WTC11 (cell line): ENCODE measurements at regions not wholly inside any gene's neighbourhood (a gene's known extent, or its start where the extent isn't known, plus 50 kb on each side); places are given as distances from the start of the nearest gene placed in this dataset.

ENCODE experiments used
- ATAC-seq: fragments of 200-7000 bp; cut with Tn5 transposase; 2 replicates; pipeline ENCODE4 v1.10.0; 2021; ENCODE audit warnings: mild to moderate bottlenecking, moderate library complexity
- CTCF ChIA-PET: fragments of 300-600 bp; sonication (Branson Sonifier 250); formaldehyde crosslinking; loops from one replicate; lab custom pipeline; 2021; ENCODE audit warnings: antibody characterized with exemption; lab: Charles Lee
- POLR2A ChIA-PET: fragments of 350-600 bp; sonication (Branson Sonifier 250); formaldehyde crosslinking; loops from one replicate; lab custom pipeline; 2021; ENCODE audit warnings: antibody characterized with exemption; lab: Charles Lee
- DNase-seq: peaks from one replicate; pipeline ENCODE4 v3.0.0; 2021; ENCODE audit warnings: low spot score
- H3K27ac Mint-ChIP-seq: 2 replicates; pipeline ENCODE4 v1.8.0; 2021; ENCODE audit warnings: mixed read lengths
- H3K27me3 Mint-ChIP-seq: 2 replicates; pipeline ENCODE4 v1.8.0; 2021; ENCODE audit warnings: low read depth, mild to moderate bottlenecking, moderate library complexity, mixed read lengths
- H3K36me3 Mint-ChIP-seq: 2 replicates; pipeline ENCODE4 v1.8.0; 2021; ENCODE audit warnings: mixed read lengths
- H3K4me1 Mint-ChIP-seq: 2 replicates; pipeline ENCODE4 v1.8.0; 2022; ENCODE audit warnings: mixed read lengths
- H3K4me3 Mint-ChIP-seq: 2 replicates; pipeline ENCODE4 v1.8.0; 2021; ENCODE audit warnings: mild to moderate bottlenecking, moderate library complexity, mixed read lengths
- H3K9me3 Mint-ChIP-seq: 2 replicates; pipeline ENCODE4 v1.8.0; 2021; ENCODE audit warnings: mixed read lengths
- CBFB ChIP-seq: sonication (generic); formaldehyde crosslinking; IDR thresholded peaks from 2 replicates; pipeline ENCODE4 v1.8.1; 2022; ENCODE audit warnings: mild to moderate bottlenecking, low read depth, missing genetic modification reagents
- CDX4 ChIP-seq: fragments of 250-450 bp; sonication (Bioruptor Pico); IDR thresholded peaks from 2 replicates; pipeline ENCODE4 v1.9.0; 2021; ENCODE audit warnings: moderate library complexity, mild to moderate bottlenecking, inconsistent platforms, borderline replicate concordance
- EMX1 ChIP-seq: fragments of 250-450 bp; sonication (Bioruptor Pico); IDR thresholded peaks from 2 replicates; pipeline ENCODE4 v1.8.0; 2021; ENCODE audit warnings: mild to moderate bottlenecking
- ESRRA ChIP-seq: sonication (generic); formaldehyde crosslinking; IDR thresholded peaks from 2 replicates; pipeline ENCODE4 v1.8.1; 2022; ENCODE audit warnings: mild to moderate bottlenecking, missing genetic modification reagents, borderline replicate concordance
- FOXK1 ChIP-seq: sonication (generic); formaldehyde crosslinking; IDR thresholded peaks from 2 replicates; pipeline ENCODE4 v1.8.0; 2022; ENCODE audit warnings: mild to moderate bottlenecking, moderate library complexity, missing genetic modification reagents
- FOXP1 ChIP-seq: sonication (generic); formaldehyde crosslinking; IDR thresholded peaks from 2 replicates; pipeline ENCODE4 v1.8.0; 2022; ENCODE audit warnings: missing genetic modification reagents, mild to moderate bottlenecking, moderate library complexity, borderline replicate concordance
- MAX ChIP-seq: sonication (generic); formaldehyde crosslinking; IDR thresholded peaks from 2 replicates; pipeline ENCODE4 v1.8.0; 2022; ENCODE audit warnings: mild to moderate bottlenecking, missing genetic modification reagents
- MLX ChIP-seq: sonication (generic); formaldehyde crosslinking; IDR thresholded peaks from 2 replicates; pipeline ENCODE4 v1.8.1; 2023; ENCODE audit warnings: mild to moderate bottlenecking, missing genetic modification reagents, moderate library complexity
- MXD4 ChIP-seq: fragments of 250-450 bp; sonication (Bioruptor Pico); IDR thresholded peaks from 2 replicates; pipeline ENCODE4 v1.8.0; 2021; ENCODE audit warnings: mild to moderate bottlenecking, moderate library complexity, borderline replicate concordance
- NFYB ChIP-seq: sonication (generic); formaldehyde crosslinking; conservative IDR thresholded peaks from 2 replicates; pipeline ENCODE4 v1.8.0; 2022; ENCODE audit warnings: low read depth, missing genetic modification reagents
- PRDM15 ChIP-seq: sonication (generic); formaldehyde crosslinking; IDR thresholded peaks from 2 replicates; pipeline ENCODE4 v1.8.0; 2022; ENCODE audit warnings: missing genetic modification reagents
- PRRX2 ChIP-seq: fragments of 250-450 bp; sonication (Bioruptor Pico); IDR thresholded peaks from 2 replicates; pipeline ENCODE4 v1.8.0; 2021; ENCODE audit warnings: mild to moderate bottlenecking
- RORB ChIP-seq: fragments of 250-450 bp; sonication (Bioruptor Pico); IDR thresholded peaks from 2 replicates; pipeline ENCODE4 v1.9.0; 2021; ENCODE audit warnings: mild to moderate bottlenecking
- SMAD4 ChIP-seq: sonication (generic); formaldehyde crosslinking; IDR thresholded peaks from 2 replicates; pipeline ENCODE4 v1.8.0; 2022; ENCODE audit warnings: mild to moderate bottlenecking, missing genetic modification reagents
- TCF7 ChIP-seq: sonication (generic); formaldehyde crosslinking; IDR thresholded peaks from 2 replicates; pipeline ENCODE4 v1.8.0; 2022; ENCODE audit warnings: mild to moderate bottlenecking, low read depth, missing genetic modification reagents, moderate library complexity
- TEAD1 ChIP-seq: sonication (generic); formaldehyde crosslinking; IDR thresholded peaks from 2 replicates; pipeline ENCODE4 v1.8.0; 2022; ENCODE audit warnings: mild to moderate bottlenecking, missing genetic modification reagents
- ZBTB21 ChIP-seq: sonication (generic); formaldehyde crosslinking; IDR thresholded peaks from 2 replicates; pipeline ENCODE4 v1.8.1; 2023; ENCODE audit warnings: mild to moderate bottlenecking, missing genetic modification reagents, borderline replicate concordance
- ZNF121 ChIP-seq: sonication (generic); formaldehyde crosslinking; IDR thresholded peaks from 2 replicates; pipeline ENCODE4 v1.8.0; 2023; ENCODE audit warnings: missing genetic modification reagents
- ZNF317 ChIP-seq: sonication (generic); formaldehyde crosslinking; IDR thresholded peaks from 2 replicates; pipeline ENCODE4 v1.8.1; 2023; ENCODE audit warnings: low read depth, mild to moderate bottlenecking, moderate library complexity, missing genetic modification reagents, borderline replicate concordance
- ZNF416 ChIP-seq: fragments of 250-450 bp; sonication (Bioruptor Pico); IDR thresholded peaks from 2 replicates; pipeline ENCODE4 v1.9.0; 2021; ENCODE audit warnings: mild to moderate bottlenecking, inconsistent platforms
- ZNF532 ChIP-seq: fragments of 250-450 bp; sonication (Bioruptor Pico); IDR thresholded peaks from 2 replicates; pipeline ENCODE4 v1.9.0; 2021; ENCODE audit warnings: mild to moderate bottlenecking, borderline replicate concordance
- ZNF671 ChIP-seq: fragments of 250-450 bp; sonication (Bioruptor Pico); IDR thresholded peaks from 2 replicates; pipeline ENCODE4 v1.8.0; 2021; ENCODE audit warnings: mild to moderate bottlenecking

- TF ChIP-seq EMX1 (CRISPR knock-in tag) (no peak), ZNF416 (CRISPR knock-in tag) (no peak), PRRX2 (CRISPR knock-in tag) (no peak), ESRRA (CRISPR knock-in tag) (no peak), TCF7 (CRISPR knock-in tag) (no peak), MAX (CRISPR knock-in tag) (no peak)
- TF ChIP-seq, all 79 proteins: peak for 0
- Mint-ChIP-seq H3K27me3 (no peaks in the 10 kb centered on the region), H3K36me3 (no peaks in the 10 kb centered on the region), H3K4me3 (no peak overlapping the region), H3K27ac (no peak overlapping the region), H3K4me1 (no peaks in the 10 kb centered on the region), H3K9me3 (peaks cover 16% of the 10 kb centered on the region)
- DNase-seq (no peak), ATAC-seq (no peak)
- ChIA-PET POLR2A (no interaction called here), CTCF (no interaction called here)
Measured at GRCh38 chr5:144788046-144788445, 617.4 kb downstream of the KCTD16 start.

- no peaks in the 10 kb centered on the region for H3K9me3 Mint-ChIP-seq
- ChIA-PET CTCF (no interaction called here), POLR2A (no interaction called here)
- ATAC-seq = no peak
- H3K27me3 Mint-ChIP-seq = no peaks in the 10 kb centered on the region
- H3K4me3 Mint-ChIP-seq = no peak overlapping the region
- H3K4me1 Mint-ChIP-seq = no peaks in the 10 kb centered on the region
- H3K27ac Mint-ChIP-seq = no peak overlapping the region
- no peaks in the 10 kb centered on the region for H3K36me3 Mint-ChIP-seq
- TF ChIP-seq ZNF532 (CRISPR knock-in tag) = no peak
- TF ChIP-seq ZNF121 (CRISPR knock-in tag) = no peak
- TF ChIP-seq SMAD4 (CRISPR knock-in tag) = no peak
- no peak for TF ChIP-seq TEAD1 (CRISPR knock-in tag)
- TF ChIP-seq MXD4 (CRISPR knock-in tag) = no peak
- DNase-seq = no peak
Measured at GRCh38 chr5:144779368-144779767, 608.7 kb downstream of the KCTD16 start.

GRCh38 chr5:144778561-144778960 is 607.9 kb downstream of the KCTD16 start:
- Mint-ChIP-seq H3K4me1 (no peaks in the 10 kb centered on the region), H3K27ac (no peak overlapping the region), H3K9me3 (no peaks in the 10 kb centered on the region), H3K27me3 (no peaks in the 10 kb centered on the region), H3K4me3 (no peak overlapping the region), H3K36me3 (no peaks in the 10 kb centered on the region)
- CTCF ChIA-PET = no interaction called here
- POLR2A ChIA-PET = no interaction called here
- ATAC-seq (no peak), DNase-seq (no peak)
- TF ChIP-seq PRDM15 (CRISPR knock-in tag) (no peak), EMX1 (CRISPR knock-in tag) (no peak), MXD4 (CRISPR knock-in tag) (no peak), ZBTB21 (CRISPR knock-in tag) (no peak), RORB (CRISPR knock-in tag) (no peak), ZNF317 (no peak), FOXP1 (CRISPR knock-in tag) (no peak), CBFB (CRISPR knock-in tag) (no peak), CDX4 (CRISPR knock-in tag) (no peak), NFYB (CRISPR knock-in tag) (no peak), ZNF671 (CRISPR knock-in tag) (no peak), FOXK1 (CRISPR knock-in tag) (no peak), MLX (no peak)
